WERI-Rb-1 (cell line): ENCODE measurements at regions not wholly inside any gene's neighbourhood (a gene's known extent, or its start where the extent isn't known, plus 50 kb on each side); places are given as distances from the start of the nearest gene placed in this dataset.

Experiments used
- DNase-seq: peaks from one replicate; pipeline ENCODE4 v3.0.0-alpha.2; 2020
- H3K27ac ChIP-seq: fragments of 250-450 bp; sonication (Bioruptor Pico); 2 replicates; pipeline ENCODE4 v1.5.1; 2020; ENCODE audit warnings: mild to moderate bottlenecking, moderate library complexity
- H3K27me3 ChIP-seq: fragments of 250-450 bp; sonication (Bioruptor Pico); 2 replicates; pipeline ENCODE4 v1.5.1; 2021; ENCODE audit warnings: mild to moderate bottlenecking, low read depth, moderate library complexity; ENCODE audit not compliant: insufficient read depth, severe bottlenecking
- H3K36me3 ChIP-seq: fragments of 250-450 bp; sonication (Bioruptor Pico); 2 replicates; pipeline ENCODE4 v1.5.1; 2020; ENCODE audit warnings: mild to moderate bottlenecking, moderate library complexity
- H3K4me3 ChIP-seq: 2 replicates; pipeline ENCODE4 v1.5.1; 2011; ENCODE audit warnings: low read depth, mild to moderate bottlenecking, control low read depth, low read length
- H3K9me3 ChIP-seq: fragments of 250-450 bp; sonication (Bioruptor Pico); 2 replicates; pipeline ENCODE4 v1.5.1; 2021; ENCODE audit warnings: mild to moderate bottlenecking, moderate library complexity; ENCODE audit not compliant: severe bottlenecking
- TF ChIP-seq, protein P1 (sequence below): IDR thresholded peaks from 2 replicates; pipeline ENCODE4 v1.5.1; 2011; ENCODE audit warnings: low read depth, mild to moderate bottlenecking, control low read depth, inconsistent platforms, low read length

DNA sequence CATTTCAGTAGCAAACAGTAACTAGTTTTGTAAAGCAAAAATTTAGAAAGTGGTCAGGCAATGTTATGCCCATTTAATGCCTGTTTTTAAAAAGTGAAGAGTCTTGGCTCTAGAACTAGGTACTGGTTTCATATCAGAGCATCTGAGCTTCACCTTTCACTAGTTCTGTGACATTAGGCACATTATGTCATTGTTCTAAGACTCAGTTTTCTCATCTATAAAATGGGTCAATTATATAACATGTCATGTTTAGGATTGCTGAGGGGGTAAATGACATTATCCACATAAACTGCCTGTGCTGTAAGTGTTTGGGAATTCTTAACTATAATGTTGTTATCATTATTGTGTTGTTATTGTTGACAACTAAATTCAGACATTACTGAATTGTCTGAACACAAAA, 235.6 kb upstream of the ZC3H12C start:
- Histone ChIP-seq H3K36me3 (no peaks in the 10 kb centered on the region), H3K9me3 (no peaks in the 10 kb centered on the region), H3K4me3 (no peak overlapping the region), H3K27me3 (no peaks in the 10 kb centered on the region), H3K27ac (no peak overlapping the region)
- TF ChIP-seq, protein P1, sequence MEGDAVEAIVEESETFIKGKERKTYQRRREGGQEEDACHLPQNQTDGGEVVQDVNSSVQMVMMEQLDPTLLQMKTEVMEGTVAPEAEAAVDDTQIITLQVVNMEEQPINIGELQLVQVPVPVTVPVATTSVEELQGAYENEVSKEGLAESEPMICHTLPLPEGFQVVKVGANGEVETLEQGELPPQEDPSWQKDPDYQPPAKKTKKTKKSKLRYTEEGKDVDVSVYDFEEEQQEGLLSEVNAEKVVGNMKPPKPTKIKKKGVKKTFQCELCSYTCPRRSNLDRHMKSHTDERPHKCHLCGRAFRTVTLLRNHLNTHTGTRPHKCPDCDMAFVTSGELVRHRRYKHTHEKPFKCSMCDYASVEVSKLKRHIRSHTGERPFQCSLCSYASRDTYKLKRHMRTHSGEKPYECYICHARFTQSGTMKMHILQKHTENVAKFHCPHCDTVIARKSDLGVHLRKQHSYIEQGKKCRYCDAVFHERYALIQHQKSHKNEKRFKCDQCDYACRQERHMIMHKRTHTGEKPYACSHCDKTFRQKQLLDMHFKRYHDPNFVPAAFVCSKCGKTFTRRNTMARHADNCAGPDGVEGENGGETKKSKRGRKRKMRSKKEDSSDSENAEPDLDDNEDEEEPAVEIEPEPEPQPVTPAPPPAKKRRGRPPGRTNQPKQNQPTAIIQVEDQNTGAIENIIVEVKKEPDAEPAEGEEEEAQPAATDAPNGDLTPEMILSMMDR: no peak
- no peak for DNase-seq

DNA sequence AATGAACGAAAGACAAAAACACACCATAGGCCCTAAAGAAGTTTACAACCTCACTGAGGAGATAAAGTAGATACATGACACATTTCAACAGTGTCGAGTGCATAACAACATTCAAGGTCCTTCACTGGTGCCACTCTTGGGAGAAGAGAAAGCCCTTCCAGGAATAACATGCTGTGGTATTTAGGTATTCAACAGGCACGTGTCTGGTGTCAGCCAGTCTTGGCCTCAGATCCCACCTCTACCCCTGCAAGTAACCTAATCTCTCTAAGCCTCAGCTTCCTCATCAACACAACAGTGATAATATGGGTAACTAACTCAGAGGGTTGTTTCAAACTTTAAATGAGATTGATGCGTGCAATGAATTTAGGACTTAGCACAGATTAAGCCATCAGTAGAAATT, 235.0 kb upstream of the ZC3H12C start:
- TF ChIP-seq, protein P1: no peak
- Histone ChIP-seq H3K4me3 (no peak overlapping the region), H3K9me3 (no peaks in the 10 kb centered on the region), H3K27me3 (no peaks in the 10 kb centered on the region), H3K36me3 (no peaks in the 10 kb centered on the region), H3K27ac (no peak overlapping the region)
- DNase-seq: no peak

DNA sequence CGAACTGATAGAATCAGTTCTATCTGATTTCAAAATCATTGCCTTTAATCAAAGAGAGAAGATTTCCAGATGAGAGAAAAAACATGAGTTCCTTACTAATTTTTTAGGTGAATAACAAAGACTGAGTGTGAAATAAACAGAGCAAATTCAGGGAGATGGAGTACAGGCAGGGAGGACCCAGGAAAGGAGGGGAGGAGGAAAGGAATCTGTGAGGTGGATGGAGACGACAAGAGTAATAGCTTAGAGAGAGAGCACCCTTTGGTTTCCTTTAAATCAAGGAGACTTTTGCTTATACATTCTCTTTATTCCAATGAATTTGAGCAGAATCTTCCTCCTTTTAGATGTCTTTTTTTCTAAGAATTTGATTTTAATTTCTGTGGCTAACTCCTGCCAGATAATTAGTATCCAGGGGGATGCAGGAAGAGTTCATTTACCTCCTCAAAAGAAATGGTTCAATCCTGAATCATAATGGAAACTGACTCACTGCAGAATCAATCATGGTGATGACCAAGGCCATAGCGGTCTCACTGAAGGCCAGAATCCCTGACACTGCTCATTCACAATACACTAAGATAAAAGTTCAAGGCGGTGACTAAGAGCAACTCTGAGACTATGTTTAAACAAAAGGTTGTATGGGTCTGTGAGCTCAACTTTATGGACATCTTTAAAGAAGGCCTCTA, 234.0 kb upstream of the ZC3H12C start:
- H3K4me3 ChIP-seq: no peak overlapping the region
- no peaks in the 10 kb centered on the region for H3K36me3 ChIP-seq
- H3K27ac ChIP-seq: no peak overlapping the region
- TF ChIP-seq, protein P1: no peak
- no peaks in the 10 kb centered on the region for H3K9me3 ChIP-seq
- no peak for DNase-seq
- H3K27me3 ChIP-seq: no peaks in the 10 kb centered on the region

DNA sequence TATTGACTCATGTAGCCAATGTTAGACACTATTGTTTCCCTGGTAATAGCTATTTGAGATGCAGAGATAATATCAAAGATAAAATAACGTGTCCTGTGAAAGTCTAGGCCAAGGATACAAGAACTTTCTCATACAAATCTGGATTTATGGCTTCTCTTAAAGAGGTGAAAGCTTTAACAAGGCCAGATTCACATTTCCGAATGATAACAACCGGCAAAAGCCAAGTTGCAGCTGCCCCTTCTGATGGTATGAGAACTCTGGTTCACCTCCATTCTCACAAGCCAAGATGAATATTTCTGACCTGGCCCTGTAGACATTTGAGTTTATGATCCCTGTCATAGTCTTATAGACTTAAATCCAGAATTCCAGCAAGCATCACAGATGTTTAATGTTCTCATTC, 230.4 kb upstream of the ZC3H12C start:
- no peak overlapping the region for H3K27ac ChIP-seq
- no peaks in the 10 kb centered on the region for H3K36me3 ChIP-seq
- DNase-seq: no peak
- TF ChIP-seq, protein P1: no peak
- no peak overlapping the region for H3K4me3 ChIP-seq
- H3K9me3 ChIP-seq: no peaks in the 10 kb centered on the region
- no peaks in the 10 kb centered on the region for H3K27me3 ChIP-seq

DNA sequence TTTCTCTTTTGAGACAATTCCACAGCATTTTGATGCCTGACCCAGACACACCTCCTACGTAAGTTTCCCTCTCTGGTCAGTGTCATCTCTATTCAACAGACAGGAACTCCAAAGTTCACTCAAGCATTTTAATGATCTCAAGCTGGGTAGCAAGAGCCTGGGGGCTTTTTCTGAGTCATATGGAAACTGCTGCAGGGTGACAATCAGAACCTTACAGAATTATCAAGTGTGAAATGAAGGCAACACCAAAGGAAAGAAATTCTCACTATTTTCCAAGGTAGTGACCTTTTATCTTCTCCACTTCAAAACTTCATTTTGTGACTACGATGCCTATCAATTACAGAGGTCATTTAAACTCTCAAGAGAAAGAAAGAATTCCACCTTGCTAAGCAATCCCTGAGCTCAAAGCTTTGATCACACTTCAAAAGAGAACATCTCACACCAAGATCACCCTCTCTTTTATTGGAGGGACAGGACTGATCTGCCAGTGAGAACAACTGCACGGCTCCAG, 229.0 kb upstream of the ZC3H12C start:
- TF ChIP-seq, protein P1: no peak
- Histone ChIP-seq H3K9me3 (no peaks in the 10 kb centered on the region), H3K27me3 (no peaks in the 10 kb centered on the region), H3K27ac (no peak overlapping the region), H3K36me3 (no peaks in the 10 kb centered on the region), H3K4me3 (no peak overlapping the region)
- no peak for DNase-seq
